ENCODE measurements at regions not wholly inside any gene's neighbourhood (a gene's known extent, or its start where the extent isn't known, plus 50 kb on each side); places are given as distances from the start of the nearest gene placed in this dataset.

DNA sequence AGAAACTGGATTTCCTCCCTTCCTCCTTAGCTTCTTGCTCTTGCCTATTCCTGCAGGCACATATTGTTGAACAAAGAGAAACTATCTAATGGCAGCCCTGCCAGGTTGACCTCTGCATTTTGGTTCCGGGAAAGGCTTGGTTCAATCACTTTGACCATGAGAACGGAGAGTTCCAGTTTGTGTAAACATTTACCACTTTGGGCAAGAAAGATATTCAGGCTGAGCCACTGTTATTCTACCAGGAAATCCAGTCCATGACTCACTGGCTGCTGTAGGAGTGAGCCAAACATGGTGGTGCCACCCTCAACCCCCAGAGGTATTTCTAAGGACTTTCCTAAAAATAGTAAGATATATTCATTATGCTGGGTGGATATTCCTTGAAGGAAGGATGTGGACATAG is 242.2 kb upstream of the OR4E1 start:
- TF ChIP-seq, protein P1, sequence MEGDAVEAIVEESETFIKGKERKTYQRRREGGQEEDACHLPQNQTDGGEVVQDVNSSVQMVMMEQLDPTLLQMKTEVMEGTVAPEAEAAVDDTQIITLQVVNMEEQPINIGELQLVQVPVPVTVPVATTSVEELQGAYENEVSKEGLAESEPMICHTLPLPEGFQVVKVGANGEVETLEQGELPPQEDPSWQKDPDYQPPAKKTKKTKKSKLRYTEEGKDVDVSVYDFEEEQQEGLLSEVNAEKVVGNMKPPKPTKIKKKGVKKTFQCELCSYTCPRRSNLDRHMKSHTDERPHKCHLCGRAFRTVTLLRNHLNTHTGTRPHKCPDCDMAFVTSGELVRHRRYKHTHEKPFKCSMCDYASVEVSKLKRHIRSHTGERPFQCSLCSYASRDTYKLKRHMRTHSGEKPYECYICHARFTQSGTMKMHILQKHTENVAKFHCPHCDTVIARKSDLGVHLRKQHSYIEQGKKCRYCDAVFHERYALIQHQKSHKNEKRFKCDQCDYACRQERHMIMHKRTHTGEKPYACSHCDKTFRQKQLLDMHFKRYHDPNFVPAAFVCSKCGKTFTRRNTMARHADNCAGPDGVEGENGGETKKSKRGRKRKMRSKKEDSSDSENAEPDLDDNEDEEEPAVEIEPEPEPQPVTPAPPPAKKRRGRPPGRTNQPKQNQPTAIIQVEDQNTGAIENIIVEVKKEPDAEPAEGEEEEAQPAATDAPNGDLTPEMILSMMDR (IDR thresholded peaks at IDR 0.05): no peak
- TF ChIP-seq POLR2A (IDR thresholded peaks at IDR 0.05): no peak
- TF ChIP-seq EP300 (IDR thresholded peaks at IDR 0.05): peak in 2 of 4 donors; percentile 50 to 72
- TF ChIP-seq POLR2AphosphoS5 (IDR thresholded peaks at IDR 0.05): peak in 1 of 2 donors; percentile 27

All from upper lobe of left lung (tissue), 4 donors.